ENCODE measurements at regions not wholly inside any gene's neighbourhood (a gene's known extent, or its start where the extent isn't known, plus 50 kb on each side); places are given as distances from the start of the nearest gene placed in this dataset.

DNA sequence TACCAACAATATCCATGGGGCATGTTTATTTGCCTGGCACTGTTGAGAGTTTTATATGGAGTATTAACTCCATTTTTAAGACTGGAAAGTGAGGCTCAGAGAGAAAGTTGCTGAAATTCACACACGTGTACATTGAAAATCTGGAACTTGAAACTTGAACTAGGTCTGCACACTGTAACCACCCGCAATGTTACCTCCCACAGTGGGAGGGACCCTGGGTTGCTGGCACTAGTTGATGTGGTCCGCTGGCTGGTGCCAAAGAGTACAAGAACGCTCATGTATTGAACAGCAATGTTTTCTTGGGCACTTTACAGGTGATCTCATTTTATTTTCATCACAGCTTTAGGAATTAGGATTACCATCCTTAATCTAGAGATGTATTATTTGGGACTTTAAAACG lies 253.2 kb downstream of the INHBA start:
- H3K4me3 ChIP-seq: no peak overlapping the region
- H3K36me3 ChIP-seq: no peaks in the 10 kb centered on the region
- peaks cover 7% of the 10 kb centered on the region for H3K4me1 ChIP-seq (ENCODE audit: insufficient read depth)
- no peak for DNase-seq
- no peaks in the 10 kb centered on the region for H3K9me3 ChIP-seq
- H3K27ac ChIP-seq: no peak overlapping the region
- WGBS, 3 donors: 91 to 93% (median 92%) methylated on average over 5 of the region's 5 CpGs
- TF ChIP-seq EP300 (IDR thresholded peaks at IDR 0.05) (no peak), POLR2A (IDR thresholded peaks at IDR 0.05) (no peak)
- TF ChIP-seq, protein P1, sequence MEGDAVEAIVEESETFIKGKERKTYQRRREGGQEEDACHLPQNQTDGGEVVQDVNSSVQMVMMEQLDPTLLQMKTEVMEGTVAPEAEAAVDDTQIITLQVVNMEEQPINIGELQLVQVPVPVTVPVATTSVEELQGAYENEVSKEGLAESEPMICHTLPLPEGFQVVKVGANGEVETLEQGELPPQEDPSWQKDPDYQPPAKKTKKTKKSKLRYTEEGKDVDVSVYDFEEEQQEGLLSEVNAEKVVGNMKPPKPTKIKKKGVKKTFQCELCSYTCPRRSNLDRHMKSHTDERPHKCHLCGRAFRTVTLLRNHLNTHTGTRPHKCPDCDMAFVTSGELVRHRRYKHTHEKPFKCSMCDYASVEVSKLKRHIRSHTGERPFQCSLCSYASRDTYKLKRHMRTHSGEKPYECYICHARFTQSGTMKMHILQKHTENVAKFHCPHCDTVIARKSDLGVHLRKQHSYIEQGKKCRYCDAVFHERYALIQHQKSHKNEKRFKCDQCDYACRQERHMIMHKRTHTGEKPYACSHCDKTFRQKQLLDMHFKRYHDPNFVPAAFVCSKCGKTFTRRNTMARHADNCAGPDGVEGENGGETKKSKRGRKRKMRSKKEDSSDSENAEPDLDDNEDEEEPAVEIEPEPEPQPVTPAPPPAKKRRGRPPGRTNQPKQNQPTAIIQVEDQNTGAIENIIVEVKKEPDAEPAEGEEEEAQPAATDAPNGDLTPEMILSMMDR (IDR thresholded peaks at IDR 0.05): no peak
- intact Hi-C loops (cut with DNase I): no loop called here
- H3K27me3 ChIP-seq: no peaks in the 10 kb centered on the region

DNA sequence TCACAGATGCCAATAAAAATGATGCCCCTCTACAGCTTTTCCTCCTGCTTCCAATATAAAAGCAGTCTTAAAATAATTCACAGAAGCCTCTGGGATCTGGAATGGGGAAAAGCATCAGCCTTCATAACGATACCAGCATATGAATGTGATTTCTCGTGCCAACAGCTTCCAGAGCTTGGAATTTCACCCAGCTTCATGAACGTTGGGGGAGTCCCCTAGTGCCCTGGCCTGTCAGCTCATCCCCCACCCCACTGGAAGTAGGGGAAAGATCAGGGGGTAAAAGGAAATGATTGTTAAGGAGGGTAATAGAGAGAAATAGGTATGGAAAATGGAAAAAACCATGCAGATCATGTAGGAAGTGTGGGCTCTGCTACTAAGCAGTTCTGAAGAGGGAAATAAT lies 253.6 kb downstream of the INHBA start:
- Histone ChIP-seq H3K36me3 (no peaks in the 10 kb centered on the region), H3K27ac (no peak overlapping the region), H3K27me3 (no peaks in the 10 kb centered on the region), H3K4me3 (no peak overlapping the region), H3K9me3 (no peaks in the 10 kb centered on the region), H3K4me1 (ENCODE audit: insufficient read depth) (peaks cover 7% of the 10 kb centered on the region)
- intact Hi-C loops (cut with DNase I): no loop called here
- TF ChIP-seq EP300 (IDR thresholded peaks at IDR 0.05) (no peak), POLR2A (IDR thresholded peaks at IDR 0.05) (no peak)
- TF ChIP-seq, protein P1 (IDR thresholded peaks at IDR 0.05): no peak
- no peak for DNase-seq
- 57 to 74% (median 69%) methylated on average over 3 of the region's 3 CpGs for WGBS, 3 donors

DNA sequence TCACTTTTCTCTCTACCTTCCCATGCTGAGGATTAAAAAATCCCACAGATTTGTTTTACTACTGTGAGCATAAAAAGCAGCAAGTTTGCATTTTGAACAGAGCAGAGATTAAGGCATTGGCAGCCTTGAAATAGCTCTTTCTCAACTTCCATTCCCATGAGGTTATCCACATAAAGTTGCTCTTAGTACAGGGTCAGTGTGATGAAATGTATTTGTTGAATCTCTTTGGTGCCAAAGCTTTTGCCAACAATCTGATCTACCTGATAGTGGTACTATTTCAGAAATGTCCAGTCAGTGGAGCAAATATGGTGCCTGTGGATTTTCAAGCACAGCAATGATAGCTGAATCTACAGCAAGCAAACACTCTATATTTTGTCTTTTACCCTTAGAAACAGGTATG lies 254.8 kb downstream of the INHBA start:
- H3K36me3 ChIP-seq: no peaks in the 10 kb centered on the region
- TF ChIP-seq, protein P1 (IDR thresholded peaks at IDR 0.05): no peak
- no peak for TF ChIP-seq POLR2A (IDR thresholded peaks at IDR 0.05)
- no peaks in the 10 kb centered on the region for H3K27me3 ChIP-seq
- no peak overlapping the region for H3K27ac ChIP-seq
- no peaks in the 10 kb centered on the region for H3K9me3 ChIP-seq
- no peak overlapping the region for H3K4me3 ChIP-seq
- peaks cover 7% of the 10 kb centered on the region for H3K4me1 ChIP-seq (ENCODE audit: insufficient read depth)
- intact Hi-C loops (cut with DNase I): no loop called here
- DNase-seq: no peak

DNA sequence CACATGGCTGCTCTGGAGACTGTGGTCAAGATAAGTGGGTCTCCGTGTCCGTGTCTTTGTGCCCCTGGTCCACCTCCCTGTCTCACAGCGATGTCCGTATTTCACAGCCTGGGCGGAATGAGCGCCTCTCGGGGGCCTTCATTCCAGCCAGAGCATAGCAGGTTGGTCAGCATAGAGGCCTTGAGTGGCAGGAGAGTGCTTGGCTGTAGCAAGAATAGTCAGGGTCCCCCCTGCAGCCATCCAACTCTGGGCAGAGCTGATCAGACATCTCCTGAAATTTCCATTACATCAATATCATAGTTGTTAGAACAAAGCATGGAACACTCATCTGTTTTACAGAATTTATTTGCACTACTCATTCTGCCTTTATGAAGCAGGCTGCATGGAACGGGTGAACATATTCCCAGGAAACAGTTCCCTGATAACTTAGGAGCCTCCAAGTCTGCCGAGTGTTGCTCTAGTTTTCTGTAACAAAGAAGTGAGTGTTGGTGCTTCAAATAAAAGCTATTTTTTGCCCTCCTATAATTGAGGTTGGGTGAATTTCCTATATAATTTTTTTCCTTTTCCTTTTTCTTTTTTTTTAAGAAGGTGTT lies 255.3 kb downstream of the INHBA start:
- peaks cover 7% of the 10 kb centered on the region for H3K4me1 ChIP-seq (ENCODE audit: insufficient read depth)
- 77 to 84% (median 79%) methylated on average over 9 of the region's 9 CpGs for WGBS, 3 donors
- TF ChIP-seq POLR2A (IDR thresholded peaks at IDR 0.05) (no peak), EP300 (IDR thresholded peaks at IDR 0.05) (no peak)
- TF ChIP-seq, protein P1 (IDR thresholded peaks at IDR 0.05): no peak
- H3K36me3 ChIP-seq: no peaks in the 10 kb centered on the region
- no peak overlapping the region for H3K27ac ChIP-seq
- DNase-seq: no peak
- H3K9me3 ChIP-seq: no peaks in the 10 kb centered on the region
- intact Hi-C loops (cut with DNase I): no loop called here
- H3K4me3 ChIP-seq: no peak overlapping the region
- no peaks in the 10 kb centered on the region for H3K27me3 ChIP-seq
